OCI-LY1 (cell line): ENCODE measurements at regions not wholly inside any gene's neighbourhood (a gene's known extent, or its start where the extent isn't known, plus 50 kb on each side); places are given as distances from the start of the nearest gene placed in this dataset.

Experiments used
- H2AFZ ChIP-seq: fragments of 200-600 bp; sonication (generic), shearing (Covaris generic); 2 replicates; pipeline ENCODE4 v1.6.0; 2014; ENCODE audit warnings: antibody characterized with exemption, mild to moderate bottlenecking, low read length
- H3F3A ChIP-seq: fragments of 200-600 bp; sonication (generic), shearing (Covaris generic); 2 replicates; pipeline ENCODE4 v1.6.0; 2014; ENCODE audit warnings: mild to moderate bottlenecking, antibody characterized with exemption, low read length, moderate library complexity; ENCODE audit not compliant: insufficient read depth
- H3K27ac ChIP-seq: fragments of 200-600 bp; sonication (generic); 2 replicates; pipeline ENCODE4 v1.5.1; 2014; ENCODE audit warnings: low read length, mixed run types, mild to moderate bottlenecking, low read depth; ENCODE audit not compliant: poor library complexity, severe bottlenecking
- H3K27me3 ChIP-seq: fragments of 200-600 bp; sonication (generic); 2 replicates; pipeline ENCODE4 v1.6.0; 2014; ENCODE audit warnings: antibody characterized with exemption, mild to moderate bottlenecking, low read length, moderate library complexity; ENCODE audit not compliant: insufficient read depth
- H3K36me3 ChIP-seq: fragments of 200-600 bp; sonication (generic); 2 replicates; pipeline ENCODE4 v1.6.1; 2014; ENCODE audit warnings: mild to moderate bottlenecking, antibody characterized with exemption, low read length, moderate library complexity, mixed read lengths; ENCODE audit not compliant: insufficient read depth
- H3K4me1 ChIP-seq: fragments of 200-600 bp; sonication (generic); 2 replicates; pipeline ENCODE4 v1.5.1; 2014; ENCODE audit warnings: mild to moderate bottlenecking, low read length, moderate library complexity; ENCODE audit not compliant: insufficient read depth, severe bottlenecking
- H3K4me2 ChIP-seq: fragments of 200-600 bp; sonication (generic), shearing (Covaris generic); 2 replicates; pipeline ENCODE4 v1.6.1; 2014; ENCODE audit warnings: low read length
- H3K4me3 ChIP-seq: fragments of 200-600 bp; sonication (generic); 2 replicates; pipeline ENCODE4 v1.5.1; 2014; ENCODE audit warnings: low read length, low read depth, mild to moderate bottlenecking, mixed read lengths; ENCODE audit not compliant: poor library complexity, severe bottlenecking
- H3K79me2 ChIP-seq: fragments of 200-600 bp; shearing (Covaris generic); 2 replicates; pipeline ENCODE4 v1.6.1; 2016; ENCODE audit warnings: mixed run types, low read length, mixed read lengths; ENCODE audit not compliant: insufficient read depth
- H3K9ac ChIP-seq: fragments of 200-600 bp; sonication (generic), shearing (Covaris generic); 2 replicates; pipeline ENCODE4 v1.6.1; 2014; ENCODE audit warnings: mild to moderate bottlenecking, low read length, mixed read lengths
- H3K9me2 ChIP-seq: fragments of 200-600 bp; sonication (generic), shearing (Covaris generic); 2 replicates; pipeline ENCODE4 v1.6.1; 2014; ENCODE audit warnings: low read depth, mild to moderate bottlenecking, low read length, mixed read lengths
- H3K9me3 ChIP-seq: fragments of 200-600 bp; shearing (Covaris generic); 2 replicates; pipeline ENCODE4 v1.6.1; 2014; ENCODE audit warnings: low read length, mixed read lengths
- H4K20me1 ChIP-seq: fragments of 200-600 bp; sonication (generic), shearing (Covaris generic); 2 replicates; pipeline ENCODE4 v1.6.0; 2016; ENCODE audit warnings: mild to moderate bottlenecking, low read length; ENCODE audit not compliant: insufficient read depth
- CTCF ChIP-seq: fragments of 200-600 bp; sonication (generic), shearing (Covaris generic); IDR thresholded peaks from 2 replicates; pipeline ENCODE4 v1.5.1; 2017; ENCODE audit warnings: mild to moderate bottlenecking, antibody characterized with exemption, low read length, moderate library complexity, mixed read lengths
- EZH2 ChIP-seq: fragments of 200-600 bp; sonication (generic), shearing (Covaris generic); IDR thresholded peaks from 2 replicates; pipeline ENCODE4 v1.8.0; 2017; ENCODE audit warnings: borderline replicate concordance, mixed run types, mild to moderate bottlenecking, antibody characterized with exemption, low read length, moderate library complexity, mixed read lengths

GRCh38 chr3:20916951-20917606 is 731.1 kb upstream of the SGO1 start:
- TF ChIP-seq CTCF = no peak
- no peak for TF ChIP-seq EZH2
- no peaks in the 10 kb centered on the region for H3F3A ChIP-seq
- H3K4me3 ChIP-seq = no peak overlapping the region
- H3K9me2 ChIP-seq = no peaks in the 10 kb centered on the region
- H3K27me3 ChIP-seq = no peaks in the 10 kb centered on the region; the same call in 1 of the 2 replicates
- no peak overlapping the region for H3K9ac ChIP-seq
- no peak overlapping the region for H3K27ac ChIP-seq
- H3K9me3 ChIP-seq = no peaks in the 10 kb centered on the region
- H3K79me2 ChIP-seq = no peaks in the 10 kb centered on the region
- H2AFZ ChIP-seq = no peak overlapping the region
- H3K36me3 ChIP-seq = no peaks in the 10 kb centered on the region
- no peak overlapping the region for H3K4me2 ChIP-seq
- H3K4me1 ChIP-seq = no peaks in the 10 kb centered on the region
- H4K20me1 ChIP-seq = no peaks in the 10 kb centered on the region

GRCh38 chr3:20914310-20914709 is 728.3 kb upstream of the SGO1 start:
- TF ChIP-seq EZH2 = no peak
- no peak for TF ChIP-seq CTCF
- no peak overlapping the region for H2AFZ ChIP-seq
- H3K4me3 ChIP-seq = no peak overlapping the region
- H3K27ac ChIP-seq = no peak overlapping the region
- H4K20me1 ChIP-seq = no peaks in the 10 kb centered on the region
- H3K9ac ChIP-seq = no peak overlapping the region
- no peaks in the 10 kb centered on the region for H3K36me3 ChIP-seq
- H3F3A ChIP-seq = no peaks in the 10 kb centered on the region
- H3K9me3 ChIP-seq = no peaks in the 10 kb centered on the region
- no peaks in the 10 kb centered on the region; the same call in 1 of the 2 replicates for H3K27me3 ChIP-seq
- no peaks in the 10 kb centered on the region for H3K79me2 ChIP-seq
- H3K4me2 ChIP-seq = no peak overlapping the region
- no peaks in the 10 kb centered on the region for H3K4me1 ChIP-seq
- no peaks in the 10 kb centered on the region for H3K9me2 ChIP-seq

- Histone ChIP-seq H3K4me3 (no peak overlapping the region), H3K9ac (no peak overlapping the region), H3K27ac (no peak overlapping the region), H3K79me2 (no peaks in the 10 kb centered on the region), H3K9me3 (no peaks in the 10 kb centered on the region), H3K9me2 (no peaks in the 10 kb centered on the region), H2AFZ (no peak overlapping the region), H4K20me1 (no peaks in the 10 kb centered on the region), H3F3A (no peaks in the 10 kb centered on the region), H3K36me3 (no peaks in the 10 kb centered on the region), H3K4me1 (no peaks in the 10 kb centered on the region), H3K4me2 (no peak overlapping the region), H3K27me3 (no peaks in the 10 kb centered on the region; the same call in 1 of the 2 replicates)
- TF ChIP-seq EZH2 (no peak), CTCF (no peak)
These were observed 726.4 kb upstream of the SGO1 start for GRCh38 chr3:20912406-20912805.
